Spleen (tissue), 7 donors: ENCODE measurements at regions not wholly inside any gene's neighbourhood (a gene's known extent, or its start where the extent isn't known, plus 50 kb on each side); places are given as distances from the start of the nearest gene placed in this dataset.

ENCODE experiments used
- CTCF ChIP-seq, 11 experiments: fragments of 200-600 bp in 7 of 11; fragments of 450-650 bp in 4 of 11; sonication (generic) in 4 of 11; IDR thresholded peaks in 8 of 11; conservative IDR thresholded peaks in 3 of 11; 1 replicate in 7 of 11; 2 replicates in 4 of 11; pipeline versions ENCODE4 v1.4.0 to v1.8.0; 2016 to 2021; ENCODE audit warnings: antibody characterized with exemption in 11 of 11, inconsistent platforms in 4 of 11, mild to moderate bottlenecking in 1 of 11
- POLR2A ChIP-seq, 3 donors: fragments of 450-650 bp; IDR thresholded peaks; one replicate each; pipeline ENCODE4 v1.5.1; 2017; ENCODE audit warnings: antibody characterized with exemption in 3 of 3, mild to moderate bottlenecking in 1 of 3
- POLR2AphosphoS5 ChIP-seq, 3 donors: sonication (generic); formaldehyde crosslinking; IDR thresholded peaks; one replicate each; pipeline ENCODE4 v1.5.1; 2017; ENCODE audit warnings: antibody characterized with exemption in 3 of 3
- donor health status: DM: no; HTN: no; CAD: no; lungs with moderate emphysema.
- donor health status: DM: no; HTN: no; CAD: no.
- donor health status: DM: no; HTN: no; CAD: no.

DNA sequence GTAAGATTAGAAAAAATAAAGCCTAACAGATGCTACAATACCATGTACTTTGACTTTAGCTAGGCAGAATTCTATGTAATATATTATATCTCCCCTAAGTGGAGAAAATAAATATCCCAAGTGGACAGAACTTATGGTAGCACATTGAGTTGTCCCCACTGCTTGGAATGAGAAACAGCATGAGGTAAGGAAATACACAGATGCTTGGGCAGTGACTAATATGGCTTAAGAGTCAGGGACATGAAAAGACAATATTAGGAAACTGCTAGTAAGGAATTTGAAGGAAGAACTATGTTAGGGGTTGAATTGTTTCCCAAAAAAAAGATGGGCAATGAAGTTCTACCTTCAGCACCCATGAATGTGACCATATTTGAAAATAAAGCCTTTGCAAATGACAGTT is 2265.1 kb downstream of the PCDH7 start:
- TF ChIP-seq CTCF (IDR thresholded peaks at IDR 0.05 in 8 of 11, conservative IDR thresholded peaks at IDR 0.05 in 3 of 11) (no peak), POLR2A (IDR thresholded peaks at IDR 0.05) (no peak), POLR2AphosphoS5 (IDR thresholded peaks at IDR 0.05) (no peak)
